PFSK-1 (cell line): ENCODE measurements at regions not wholly inside any gene's neighbourhood (a gene's known extent, or its start where the extent isn't known, plus 50 kb on each side); places are given as distances from the start of the nearest gene placed in this dataset.

Source experiments
- POLR2AphosphoS5 ChIP-seq: IDR thresholded peaks from 2 replicates; pipeline ENCODE4 v1.6.1; 2012; ENCODE audit warnings: low read depth, mild to moderate bottlenecking, control low read depth, low read length, moderate library complexity
- REST ChIP-seq, 2 experiments: IDR thresholded peaks; 2 replicates each; pipeline versions ENCODE4 v1.6.1 to v1.8.0; 2011 to 2012; ENCODE audit warnings: low read depth in 2 of 2, low read length in 2 of 2, control low read depth in 1 of 2, inconsistent platforms in 1 of 2, mild to moderate bottlenecking in 1 of 2, moderate library complexity in 1 of 2; ENCODE audit not compliant: insufficient read depth in 1 of 2

- no peak for TF ChIP-seq POLR2AphosphoS5
- TF ChIP-seq REST (IDR thresholded peaks at IDR 0.05; ENCODE audit: insufficient read depth in 1 of 2, low read depth in 2 of 2, low read length in 2 of 2): no peak
These were observed 302.1 kb downstream of the BTBD3 start for GRCh38 chr20:12219798-12220197.
